Posterior cingulate gyrus (tissue), 11 donors: ENCODE measurements at regions not wholly inside any gene's neighbourhood (a gene's known extent, or its start where the extent isn't known, plus 50 kb on each side); places are given as distances from the start of the nearest gene placed in this dataset.
"Not testable (repeated sequence)": the region's sequence is repeated elsewhere in the genome, so short reads cannot be mapped to it uniquely, and the experiment has no call there.

Source experiments
- DNase-seq, 10 donors: peaks; one replicate each; pipeline versions ENCODE4 v3.0.0 to v3.0.0-alpha.2; 2020 to 2021; ENCODE audit warnings: mixed read lengths in 3 of 10
- intact Hi-C: fragments of 100-400 bp; cut with DNase I; formaldehyde crosslinking; loops from one replicate; pipeline ENCODE4 v1.15.1; 2023

GRCh38 chr2:76082509-76082908, 371.8 kb upstream of the GCFC2 start:
- intact Hi-C loops: no loop called here
- no peak for DNase-seq

- intact Hi-C loops: no loop called here
- no peak for DNase-seq
Measured at GRCh38 chr2:76080154-76080553, 369.4 kb upstream of the GCFC2 start.

DNA sequence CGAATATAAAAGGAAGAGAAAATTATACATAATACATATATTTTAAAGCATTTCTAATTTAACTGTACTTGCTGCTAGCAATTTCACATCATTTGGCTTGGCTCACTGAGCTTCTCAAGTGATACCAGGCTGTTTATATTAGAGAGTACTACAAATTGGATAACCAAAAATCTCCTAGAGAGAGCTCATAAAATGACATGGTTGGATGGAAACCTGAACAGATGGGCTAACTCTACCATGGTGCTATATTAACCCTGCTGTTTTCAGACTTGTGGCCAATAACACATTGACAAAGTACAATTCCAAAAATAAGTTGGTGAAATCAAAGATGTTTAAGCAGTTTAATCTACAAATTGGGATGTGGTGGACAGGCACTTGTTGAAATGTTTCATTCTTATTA, 364.4 kb upstream of the GCFC2 start:
- intact Hi-C loops: no loop called here
- no peak for DNase-seq

DNA sequence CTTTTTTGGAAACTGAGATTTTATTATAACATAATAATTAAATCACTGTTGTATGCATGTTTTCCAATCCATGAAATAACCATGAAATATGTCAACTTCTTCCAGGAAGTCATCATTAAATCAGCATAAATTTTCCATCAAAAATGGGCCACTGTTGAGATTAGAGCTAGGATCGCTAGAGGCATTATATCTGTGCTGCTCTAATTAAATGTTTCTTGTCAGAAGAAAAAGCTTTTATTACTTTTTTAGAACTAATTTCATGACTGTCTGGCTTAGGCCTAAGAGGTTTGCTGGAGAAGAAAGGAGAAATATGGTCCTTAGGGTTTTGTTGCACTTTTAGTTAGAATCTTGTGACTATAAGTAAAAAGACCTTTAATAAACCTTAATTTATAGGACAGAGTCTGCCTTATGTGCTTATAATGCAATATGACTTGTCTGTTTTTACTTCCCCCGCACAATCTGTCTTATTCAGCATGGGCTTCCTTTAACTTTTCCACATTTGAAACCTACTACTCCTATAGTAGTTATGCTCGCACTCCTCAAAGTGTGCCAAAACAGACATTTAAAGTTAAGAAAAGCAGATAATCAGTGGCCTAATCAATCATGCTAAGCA, 363.4 kb upstream of the GCFC2 start:
- no peak for DNase-seq
- intact Hi-C loops: no loop called here

DNA sequence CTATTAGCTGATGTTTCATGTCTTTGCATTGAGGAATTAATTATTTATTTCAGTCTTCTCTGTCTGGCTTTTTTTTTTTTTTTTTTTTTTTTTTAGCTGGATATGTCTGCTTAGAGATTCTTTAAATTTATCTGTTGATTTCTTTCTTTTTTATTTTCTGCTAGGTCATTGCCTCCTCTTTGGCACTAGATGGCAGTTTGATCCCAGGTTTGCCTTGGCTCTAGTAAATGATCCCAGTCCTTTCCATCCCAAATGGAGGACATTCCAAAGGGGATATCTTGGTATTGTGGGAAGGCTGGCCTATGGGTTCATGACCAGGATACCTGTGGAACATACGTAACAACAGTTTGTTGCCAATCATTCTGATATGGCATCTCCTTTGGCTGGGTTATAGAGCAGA, 339.5 kb upstream of the GCFC2 start:
- DNase-seq: no peak
- intact Hi-C loops: no loop called here

DNA sequence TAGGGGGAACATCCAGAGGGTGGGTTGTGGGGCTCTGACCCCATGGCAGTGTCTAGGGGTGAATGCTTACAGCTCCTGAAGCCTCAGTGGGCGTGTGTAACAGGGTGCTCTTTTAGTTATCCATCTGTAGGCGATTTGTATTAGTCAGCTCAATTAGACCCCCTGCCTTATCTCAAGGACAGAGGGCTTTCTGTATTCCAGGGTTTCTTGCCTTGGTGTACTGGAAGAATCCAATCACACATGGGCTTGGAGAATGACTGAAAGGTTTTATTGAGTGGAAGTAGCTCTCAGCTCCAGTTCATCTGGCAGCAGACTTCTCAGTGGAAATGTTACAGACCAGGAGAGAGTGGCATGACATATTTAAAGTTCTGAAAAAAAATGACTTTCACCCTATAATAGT, 334.0 kb upstream of the GCFC2 start:
- no peak for DNase-seq
- intact Hi-C loops: no loop called here

- intact Hi-C loops: no loop called here
- DNase-seq: no peak
Measured at GRCh38 chr2:76039505-76039904, 328.8 kb upstream of the GCFC2 start.

- no peak for DNase-seq
- intact Hi-C loops: no loop called here
Measured at GRCh38 chr2:76027761-76028160, 317.0 kb upstream of the GCFC2 start.

GRCh38 chr2:76019128-76019527, 308.4 kb upstream of the GCFC2 start:
- DNase-seq: no peak
- intact Hi-C loops: no loop called here

GRCh38 chr2:76009484-76009883, 298.8 kb upstream of the GCFC2 start:
- no peak for DNase-seq
- intact Hi-C loops: no loop called here

GRCh38 chr2:76008001-76008702, 297.4 kb upstream of the GCFC2 start:
- DNase-seq: no peak
- intact Hi-C loops: no loop called here

DNA sequence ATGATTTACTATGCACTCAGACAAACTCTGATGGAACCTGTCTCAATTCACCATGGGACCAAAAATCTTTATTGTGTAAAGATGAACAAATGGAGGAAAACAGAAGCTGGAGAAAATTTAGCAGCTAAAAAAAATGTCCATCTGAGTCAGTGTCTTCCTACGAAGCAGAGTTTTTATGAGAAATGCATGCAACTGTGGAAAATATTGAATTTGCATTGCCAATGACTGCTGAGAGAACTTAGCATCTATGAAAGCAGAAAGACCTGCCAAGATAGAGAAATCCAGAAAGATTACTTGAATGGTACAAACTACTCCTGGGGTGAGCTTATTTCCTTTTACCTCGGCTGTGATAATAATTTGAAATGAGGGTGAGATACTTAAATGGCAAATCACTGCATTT, 289.7 kb upstream of the GCFC2 start:
- no peak for DNase-seq
- intact Hi-C loops: no loop called here

- intact Hi-C loops: no loop called here
- no peak for DNase-seq
Measured at GRCh38 chr2:75998451-75998850, 287.7 kb upstream of the GCFC2 start.

DNA sequence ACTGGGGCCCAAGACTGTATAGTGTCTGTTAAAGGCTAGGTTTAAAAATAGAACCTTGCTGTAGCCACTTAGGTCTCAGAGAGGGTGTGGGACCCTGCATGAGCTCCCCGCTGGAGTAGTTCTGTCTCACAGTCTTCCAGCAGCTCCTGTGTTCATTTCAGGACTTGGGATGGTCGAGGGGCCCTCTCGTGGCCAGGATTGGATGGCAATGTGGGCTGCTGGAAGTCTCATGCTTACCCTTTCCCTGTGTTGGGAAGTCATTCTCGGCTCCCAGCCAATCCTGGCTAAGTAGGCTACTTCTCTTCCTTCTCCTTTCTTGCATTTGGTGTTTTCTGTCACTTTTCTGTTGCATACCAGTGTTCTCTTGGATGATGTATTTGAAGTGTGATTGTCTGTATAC, 284.0 kb upstream of the GCFC2 start:
- no peak for DNase-seq
- intact Hi-C loops: no loop called here

DNA sequence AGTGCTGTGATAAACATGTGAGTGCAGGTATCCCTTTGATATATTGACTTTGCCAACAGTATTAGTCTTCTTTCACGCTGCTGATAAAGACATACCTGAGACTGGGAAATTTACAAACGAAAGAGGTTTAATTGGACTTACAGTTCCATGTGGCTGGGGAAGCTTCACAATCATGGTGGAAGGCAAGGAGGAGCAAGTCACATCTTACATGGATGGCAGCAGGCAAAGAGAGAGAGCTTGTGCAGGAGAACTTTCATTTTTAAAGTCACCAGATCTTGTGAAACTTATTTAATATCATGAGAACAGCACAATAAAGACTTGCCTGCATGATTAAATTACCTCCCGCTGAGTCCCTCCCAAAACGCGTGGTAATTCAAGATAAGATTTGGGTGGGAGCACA, 277.9 kb upstream of the GCFC2 start:
- DNase-seq, intact Hi-C loops: not testable (repeated sequence)

DNA sequence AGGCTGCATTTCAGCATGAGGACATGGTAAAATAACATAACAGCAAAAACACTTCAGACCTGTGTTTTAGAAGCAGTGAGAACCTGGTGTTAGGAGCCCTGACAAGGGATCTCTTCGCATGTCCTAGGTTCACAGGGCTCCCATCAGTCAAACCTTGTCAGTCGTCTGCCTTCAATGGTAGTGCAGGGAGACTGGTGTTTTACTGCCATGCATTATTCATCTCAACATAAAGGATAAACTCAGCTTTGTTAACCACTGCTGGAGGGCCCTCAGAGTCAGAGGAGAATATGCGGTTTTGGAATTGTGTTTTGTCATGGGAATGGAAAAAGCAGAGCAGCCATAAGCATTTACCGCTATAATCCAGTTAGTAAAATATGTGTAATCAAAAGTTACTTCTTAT, 275.9 kb upstream of the GCFC2 start:
- intact Hi-C loops: no loop called here
- DNase-seq: no peak

DNA sequence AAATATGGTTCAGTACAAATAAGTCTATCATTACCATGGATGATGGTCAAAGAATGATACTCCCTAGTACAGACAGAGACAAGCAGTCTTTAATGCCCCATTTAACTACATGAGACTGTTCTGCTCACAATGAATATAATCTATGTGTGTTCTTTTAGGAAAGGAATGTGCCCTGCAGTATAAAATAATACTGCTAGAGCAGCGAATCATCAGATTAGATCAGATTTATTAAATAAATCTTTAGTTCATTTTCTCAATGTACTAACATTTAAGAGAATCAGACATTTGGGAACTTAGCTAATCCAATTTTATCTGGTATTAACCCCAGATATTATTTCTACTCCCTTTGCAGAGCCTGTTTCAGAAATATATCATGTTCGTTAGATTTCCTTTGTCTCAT, 272.0 kb upstream of the GCFC2 start:
- intact Hi-C loops: no loop called here
- no peak for DNase-seq

DNA sequence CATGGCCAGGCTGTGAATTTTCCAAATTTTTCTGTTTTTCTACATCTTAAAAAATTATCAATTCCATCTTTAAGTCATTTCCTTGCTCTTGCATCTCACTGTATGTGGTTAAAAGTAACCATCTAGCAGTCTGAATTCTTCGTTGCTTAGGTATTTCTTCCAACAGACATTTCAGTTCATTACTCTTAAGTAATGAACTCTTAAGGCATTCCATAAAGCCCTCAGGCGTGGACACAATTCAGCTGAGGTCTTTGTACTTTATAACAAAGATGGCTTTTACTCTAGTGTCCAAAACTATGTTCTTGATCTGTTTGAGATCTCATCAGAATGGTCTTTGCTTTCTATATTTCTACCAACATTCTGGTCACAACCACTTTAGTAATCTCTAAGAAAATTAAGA, 253.9 kb upstream of the GCFC2 start:
- no peak for DNase-seq
- intact Hi-C loops: no loop called here

- DNase-seq: no peak
- intact Hi-C loops: no loop called here
Measured at GRCh38 chr2:75960472-75961009, 249.8 kb upstream of the GCFC2 start.

- DNase-seq: no peak
- intact Hi-C loops: no loop called here
Measured at GRCh38 chr2:75959724-75960471, 249.2 kb upstream of the GCFC2 start.

DNA sequence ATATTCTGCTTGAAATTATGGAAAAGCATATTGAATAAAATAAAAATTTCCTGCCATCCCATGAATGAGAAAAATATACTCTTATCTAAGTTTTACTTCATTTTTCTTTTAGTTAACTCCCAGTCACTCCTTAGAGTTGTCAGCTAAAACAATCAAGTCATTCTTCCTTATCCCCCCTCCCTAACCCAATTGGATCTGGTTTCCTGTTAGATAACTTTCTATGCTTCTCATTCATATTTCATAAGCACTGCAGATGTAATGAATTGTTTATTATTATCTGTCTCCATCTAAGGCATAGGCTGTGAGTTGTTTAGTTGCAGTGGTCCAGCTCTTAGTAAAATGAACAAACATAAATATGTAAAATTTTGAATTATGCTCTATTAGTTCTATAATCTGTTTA, 244.0 kb upstream of the GCFC2 start:
- intact Hi-C loops: no loop called here
- no peak for DNase-seq

GRCh38 chr2:75952173-75952572, 241.5 kb upstream of the GCFC2 start:
- intact Hi-C loops: no loop called here
- DNase-seq: no peak
